Fibroblast of villous mesenchyme (primary cell): ENCODE measurements at regions not wholly inside any gene's neighbourhood (a gene's known extent, or its start where the extent isn't known, plus 50 kb on each side); places are given as distances from the start of the nearest gene placed in this dataset.
"Not testable (repeated sequence)": the region's sequence is repeated elsewhere in the genome, so short reads cannot be mapped to it uniquely, and the experiment has no call there.

Experiments used
- DNase-seq: peaks from one replicate; pipeline ENCODE4 v3.0.0-alpha.2; 2010; ENCODE audit warnings: low read depth
- H3K4me3 ChIP-seq: 2 replicates; pipeline ENCODE4 v1.5.1; 2011; ENCODE audit warnings: low read depth, mild to moderate bottlenecking, low read length
- TF ChIP-seq, protein P1 (sequence below): IDR thresholded peaks from 2 replicates; pipeline ENCODE4 v1.5.1; 2012; ENCODE audit warnings: low read depth, mild to moderate bottlenecking, low read length; ENCODE audit not compliant: insufficient read depth

DNA sequence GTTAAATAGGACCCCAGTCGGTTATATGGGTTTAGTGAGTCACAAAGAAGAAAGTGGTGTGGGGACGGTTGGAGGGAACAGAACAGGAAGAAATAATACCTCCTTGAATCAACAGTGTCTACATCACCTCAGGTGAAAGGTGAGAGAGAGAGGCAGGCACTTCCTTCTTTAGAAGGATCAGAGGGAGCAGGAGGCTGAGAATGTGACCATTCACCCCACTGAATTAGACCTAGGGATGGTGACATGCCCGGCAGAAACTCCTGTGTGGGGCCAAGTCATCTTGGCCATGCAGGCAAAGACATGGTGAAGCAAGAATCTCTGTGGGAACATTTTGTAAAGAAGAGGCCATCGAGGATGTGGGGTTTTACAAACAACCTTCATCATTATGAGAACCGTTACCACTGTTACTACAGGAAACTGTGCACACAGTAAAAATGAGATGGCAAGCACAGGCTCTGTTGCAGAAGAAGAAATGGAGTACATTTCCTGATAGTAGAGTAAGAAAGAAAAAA, 1196.9 kb downstream of the VRK1 start:
- DNase-seq, result no peak
- no peak overlapping the region for H3K4me3 ChIP-seq
- TF ChIP-seq, protein P1, sequence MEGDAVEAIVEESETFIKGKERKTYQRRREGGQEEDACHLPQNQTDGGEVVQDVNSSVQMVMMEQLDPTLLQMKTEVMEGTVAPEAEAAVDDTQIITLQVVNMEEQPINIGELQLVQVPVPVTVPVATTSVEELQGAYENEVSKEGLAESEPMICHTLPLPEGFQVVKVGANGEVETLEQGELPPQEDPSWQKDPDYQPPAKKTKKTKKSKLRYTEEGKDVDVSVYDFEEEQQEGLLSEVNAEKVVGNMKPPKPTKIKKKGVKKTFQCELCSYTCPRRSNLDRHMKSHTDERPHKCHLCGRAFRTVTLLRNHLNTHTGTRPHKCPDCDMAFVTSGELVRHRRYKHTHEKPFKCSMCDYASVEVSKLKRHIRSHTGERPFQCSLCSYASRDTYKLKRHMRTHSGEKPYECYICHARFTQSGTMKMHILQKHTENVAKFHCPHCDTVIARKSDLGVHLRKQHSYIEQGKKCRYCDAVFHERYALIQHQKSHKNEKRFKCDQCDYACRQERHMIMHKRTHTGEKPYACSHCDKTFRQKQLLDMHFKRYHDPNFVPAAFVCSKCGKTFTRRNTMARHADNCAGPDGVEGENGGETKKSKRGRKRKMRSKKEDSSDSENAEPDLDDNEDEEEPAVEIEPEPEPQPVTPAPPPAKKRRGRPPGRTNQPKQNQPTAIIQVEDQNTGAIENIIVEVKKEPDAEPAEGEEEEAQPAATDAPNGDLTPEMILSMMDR, result no peak

DNA sequence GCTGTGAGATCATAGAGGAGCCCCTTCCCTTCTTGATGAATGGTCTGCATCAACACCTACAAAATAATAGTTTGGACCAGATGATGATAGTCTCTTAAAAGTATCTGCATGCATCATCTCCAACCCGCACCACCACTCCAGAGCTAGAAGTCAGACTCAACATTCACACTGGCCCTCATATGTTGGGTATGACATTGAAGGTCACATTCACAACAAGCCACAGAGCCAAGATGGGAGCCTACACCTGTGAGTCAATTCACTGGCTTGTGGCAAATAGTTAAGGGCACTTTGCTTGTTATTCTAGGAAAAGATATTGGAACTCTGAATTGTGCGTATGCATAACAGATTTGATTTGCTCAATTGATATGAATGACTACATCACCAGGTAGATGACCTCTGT, 1197.9 kb downstream of the VRK1 start:
- TF ChIP-seq, protein P1, result no peak
- H3K4me3 ChIP-seq, result no peak overlapping the region
- no peak for DNase-seq

DNA sequence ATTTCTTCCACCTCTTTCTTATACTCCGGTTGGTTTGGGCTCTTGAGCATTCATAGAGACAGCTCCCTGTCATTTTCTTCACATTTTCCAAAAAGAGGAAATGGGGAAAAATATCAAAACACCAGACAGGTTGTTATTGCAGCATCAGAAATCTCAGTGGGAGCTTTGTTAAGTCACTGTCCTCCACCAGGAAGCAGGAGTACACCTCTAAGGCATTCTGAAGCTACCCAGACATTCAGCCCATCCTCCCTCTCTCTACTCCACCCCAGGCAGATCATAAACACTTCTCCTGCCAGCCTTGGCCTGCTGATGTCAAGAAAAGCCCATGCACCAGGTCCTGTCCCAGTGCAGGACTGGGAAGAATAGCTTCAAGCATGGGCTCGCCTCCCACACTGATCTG, 1198.3 kb downstream of the VRK1 start:
- H3K4me3 ChIP-seq, result no peak overlapping the region
- DNase-seq, result no peak
- TF ChIP-seq, protein P1, result no peak

DNA sequence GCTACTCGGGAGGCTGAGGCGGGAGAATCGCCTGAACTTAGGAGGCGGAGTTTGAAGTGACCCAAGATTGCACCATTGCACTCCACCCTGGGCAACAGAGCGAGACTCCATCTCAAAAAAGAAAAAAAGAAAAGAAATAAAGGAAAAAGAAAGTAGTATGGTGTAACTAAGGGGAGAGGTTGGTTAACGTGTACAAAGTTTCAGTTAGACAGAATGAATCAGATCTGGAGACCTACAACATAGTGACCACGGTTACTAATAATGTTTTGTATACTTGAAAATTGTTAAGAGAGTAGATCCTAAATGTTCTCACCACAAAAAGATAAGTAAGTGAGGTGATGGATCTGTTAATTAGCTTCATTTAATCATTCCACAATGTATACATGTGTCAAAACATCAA, 1208.8 kb downstream of the VRK1 start:
- no peak for DNase-seq
- TF ChIP-seq, protein P1, result no peak
- H3K4me3 ChIP-seq, result no peak overlapping the region

DNA sequence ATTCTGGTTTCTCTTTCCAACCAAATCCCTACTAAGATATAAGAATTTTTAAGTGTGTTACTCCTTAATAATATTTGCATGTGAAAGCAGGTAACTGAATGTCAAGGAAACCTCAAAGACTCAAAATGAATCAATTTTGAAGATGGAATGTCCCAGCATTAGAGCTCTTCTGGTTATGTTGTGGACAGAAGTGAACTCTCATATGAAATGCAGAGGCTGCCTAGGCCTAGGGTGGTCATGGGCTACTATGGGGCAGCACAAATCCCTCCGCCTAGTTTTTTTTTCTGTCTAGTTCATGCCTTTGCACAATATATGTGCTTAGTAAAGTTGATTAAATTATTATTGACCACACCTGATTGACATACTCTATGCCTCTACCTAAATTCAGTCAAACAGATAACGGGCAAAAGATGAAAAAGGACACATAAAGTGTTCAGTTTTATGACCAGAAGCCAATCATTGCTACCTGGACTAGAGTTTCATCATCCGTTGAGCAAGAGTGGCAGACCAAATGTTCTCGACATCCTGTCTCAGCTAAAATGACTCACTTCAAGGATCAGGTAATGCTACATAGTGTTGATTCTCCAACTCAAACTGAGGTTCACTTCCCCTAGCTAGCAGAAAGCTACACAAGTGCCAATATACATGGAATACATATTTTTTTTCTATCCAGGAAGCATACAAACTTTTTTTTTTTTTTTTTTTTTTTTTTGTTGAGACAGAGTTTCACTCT, 1211.4 kb downstream of the VRK1 start:
- DNase-seq, result no peak
- H3K4me3 ChIP-seq, result no peak overlapping the region
- TF ChIP-seq, protein P1, result no peak

DNA sequence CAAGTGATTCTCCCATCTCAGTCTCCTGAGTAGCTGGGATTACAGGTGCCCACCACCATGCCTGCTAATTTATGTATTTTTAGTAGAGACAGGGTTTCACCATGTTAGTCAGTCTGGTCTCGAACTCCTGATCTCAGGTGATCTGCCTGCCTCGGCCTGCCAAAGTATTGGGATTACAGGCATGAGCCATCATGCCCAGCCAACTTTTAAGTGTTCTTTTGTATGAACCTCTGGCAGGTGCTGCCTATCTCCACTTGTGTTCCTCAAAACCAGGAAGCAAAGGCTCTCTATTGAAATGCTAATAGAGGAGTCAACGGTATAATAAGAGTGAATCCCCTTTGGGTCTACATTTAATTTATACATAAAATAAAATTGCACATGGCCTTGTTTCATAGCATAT, 1212.0 kb downstream of the VRK1 start:
- not testable (repeated sequence) for H3K4me3 ChIP-seq, DNase-seq

DNA sequence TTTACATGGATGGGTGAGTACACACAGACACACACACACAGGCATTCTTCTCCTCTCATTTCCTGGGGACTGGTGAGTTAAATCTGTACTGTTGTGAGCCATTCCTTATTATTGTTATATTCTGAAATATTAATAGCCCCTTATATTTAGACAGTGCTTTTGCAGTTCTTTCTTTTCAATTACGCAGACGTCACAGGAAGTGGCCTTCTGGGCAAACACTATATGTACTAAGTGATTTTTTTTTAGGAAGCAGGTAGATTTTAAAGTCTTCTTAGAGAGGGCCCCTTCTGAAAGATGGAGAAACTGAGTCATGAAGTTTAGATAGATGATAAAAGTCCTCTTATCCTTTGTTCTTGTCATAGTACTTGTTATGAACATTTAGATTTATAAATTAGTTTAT, 1213.6 kb downstream of the VRK1 start:
- no peak overlapping the region for H3K4me3 ChIP-seq
- DNase-seq, result no peak
- TF ChIP-seq, protein P1, result no peak
